GM12878 (cell line): ENCODE measurements at regions not wholly inside any gene's neighbourhood (a gene's known extent, or its start where the extent isn't known, plus 50 kb on each side); places are given as distances from the start of the nearest gene placed in this dataset.

Experiments used
- ATAC-seq: fragments of 200-7000 bp; cut with Tn5 transposase; 3 replicates; pipeline ENCODE4 v1.9.1; 2020; ENCODE audit warnings: mild to moderate bottlenecking, moderate library complexity
- BruUV-seq: library from RNA; stranded (reverse); fragments of 400-500 nt; replicated peaks from 2 replicates; lab custom pipeline; 2021; lab: Mats Ljungman, UMichigan
- CTCF ChIA-PET: fragments of 300-600 bp; sonication (Branson Sonifier 250); formaldehyde crosslinking; extraction: SDS; loops from one replicate; lab custom pipeline; 2021; ENCODE audit warnings: inconsistent platforms; lab: Yijun Ruan, JAX
- POLR2A ChIA-PET: fragments of 350-600 bp; formaldehyde crosslinking; extraction: SDS; loops from one replicate; lab custom pipeline; 2021; ENCODE audit warnings: inconsistent platforms; lab: Charles Lee
- RAD21 ChIA-PET: fragments of 300-600 bp; sonication (Branson Sonifier 250); formaldehyde crosslinking; loops from one replicate; lab custom pipeline; 2023; ENCODE audit warnings: antibody characterized with exemption; ENCODE audit not compliant: unreplicated experiment; lab: Charles Lee
- SMC1A ChIA-PET: fragments of 300-600 bp; sonication (Branson Sonifier 250); formaldehyde crosslinking; loops from one replicate; lab custom pipeline; 2023; ENCODE audit not compliant: unreplicated experiment, uncharacterized antibody; lab: Charles Lee
- DNase-seq: peaks from one replicate; pipeline ENCODE4 v3.0.0-alpha.2; 2011; ENCODE audit warnings: low read depth, low spot score
- FAIRE-seq: peaks from 3 replicates; lab custom pipeline; 2011; peaks lifted over from hg19 to GRCh38; lab: Jason Lieb, UNC
- H2AFZ ChIP-seq: 2 replicates; pipeline ENCODE4 v1.6.0; 2011; ENCODE audit warnings: low read depth, low read length, control low read depth; ENCODE audit not compliant: control insufficient read depth
- H3K27ac ChIP-seq: 2 replicates; pipeline ENCODE4 v1.5.1; 2011; ENCODE audit warnings: control low read depth; ENCODE audit not compliant: control insufficient read depth, insufficient read depth
- H3K27me3 ChIP-seq, 2 experiments: replicated peaks in 1 of 2; 2 replicates each; pipeline versions ENCODE4 v1.6.0 to v1.6.1; 2011; ENCODE audit warnings: low read length in 1 of 2; ENCODE audit not compliant: control insufficient read depth in 2 of 2, insufficient read depth in 2 of 2
- H3K36me3 ChIP-seq, 2 experiments: 2 replicates each; pipeline ENCODE4 v1.5.1; 2011; ENCODE audit warnings: low read length in 1 of 2; ENCODE audit not compliant: control insufficient read depth in 2 of 2, insufficient read depth in 2 of 2
- H3K4me1 ChIP-seq: 2 replicates; pipeline ENCODE4 v1.6.1; 2011; ENCODE audit warnings: mild to moderate bottlenecking, low read length, moderate library complexity, mixed read lengths; ENCODE audit not compliant: control insufficient read depth, insufficient read depth
- H3K4me2 ChIP-seq: 2 replicates; pipeline ENCODE4 v1.6.0; 2011; ENCODE audit warnings: control low read depth; ENCODE audit not compliant: control insufficient read depth, insufficient read depth
- H3K4me3 ChIP-seq: fragments of 200-600 bp; sonication (generic); 2 replicates; pipeline ENCODE4 v1.5.1; 2016
- H3K79me2 ChIP-seq: 2 replicates; pipeline ENCODE4 v1.6.0; 2011; ENCODE audit warnings: low read length; ENCODE audit not compliant: control insufficient read depth, insufficient read depth
- H3K9ac ChIP-seq: 2 replicates; pipeline ENCODE4 v1.8.0; 2011; ENCODE audit warnings: low read length, control low read depth, mixed read lengths; ENCODE audit not compliant: control insufficient read depth, insufficient read depth
- H3K9me3 ChIP-seq: replicated peaks from 3 replicates; pipeline ENCODE4 v1.5.1; 2011; ENCODE audit warnings: mild to moderate bottlenecking, low read length; ENCODE audit not compliant: control insufficient read depth, insufficient read depth
- H4K20me1 ChIP-seq: 2 replicates; pipeline ENCODE4 v1.6.0; 2011; ENCODE audit not compliant: control insufficient read depth, insufficient read depth
- ATF2 ChIP-seq: IDR thresholded peaks from 2 replicates; pipeline ENCODE4 v1.6.1; 2012; ENCODE audit warnings: low read length, inconsistent platforms
- CBX5 ChIP-seq: sonication (generic); IDR thresholded peaks from 2 replicates; pipeline ENCODE4 v1.6.1; 2016; ENCODE audit warnings: low read depth, moderate library complexity, mild to moderate bottlenecking, inconsistent platforms
- CEBPB ChIP-seq, 2 experiments: fragments of 150-350 bp in 1 of 2; IDR thresholded peaks; 2 replicates each; pipeline ENCODE4 v1.6.1; 2012 to 2014; ENCODE audit warnings: low read depth in 2 of 2, low read length in 2 of 2, borderline replicate concordance in 1 of 2, inconsistent platforms in 1 of 2
- FOS ChIP-seq: IDR thresholded peaks from 3 replicates; pipeline ENCODE4 v1.6.1; 2011; ENCODE audit warnings: borderline replicate concordance; ENCODE audit not compliant: insufficient read length; ENCODE audit errors: extremely low read depth
- HDAC2 ChIP-seq: fragments of 200-600 bp; sonication (generic); IDR thresholded peaks from 2 replicates; pipeline ENCODE4 v1.6.1; 2017
- HDAC6 ChIP-seq: fragments of 200-600 bp; sonication (generic); IDR thresholded peaks from one replicate; pipeline ENCODE4 v1.8.0; 2017; ENCODE audit warnings: antibody characterized with exemption; ENCODE audit not compliant: unreplicated experiment
- MYC ChIP-seq: IDR thresholded peaks from 2 replicates; pipeline ENCODE4 v1.6.1; 2011; ENCODE audit warnings: mild to moderate bottlenecking, low read length, moderate library complexity, inconsistent platforms; ENCODE audit not compliant: insufficient read depth, insufficient replicate concordance, insufficient read length, severe bottlenecking
- NRF1 ChIP-seq: conservative IDR thresholded peaks from 2 replicates; pipeline ENCODE4 v1.6.1; 2011; ENCODE audit warnings: mild to moderate bottlenecking, low read depth, low read length, improper control_type of control experiment
- PBX3 ChIP-seq: IDR thresholded peaks from 2 replicates; pipeline ENCODE4 v1.6.1; 2011; ENCODE audit warnings: mild to moderate bottlenecking, low read depth, low read length, moderate library complexity; ENCODE audit not compliant: insufficient replicate concordance
- SRF ChIP-seq, 2 experiments: IDR thresholded peaks; 2 replicates each; pipeline ENCODE4 v1.6.1; 2011; ENCODE audit warnings: low read depth in 2 of 2, low read length in 2 of 2, mild to moderate bottlenecking in 1 of 2, moderate library complexity in 1 of 2
- TAF1 ChIP-seq: IDR thresholded peaks from 2 replicates; pipeline ENCODE4 v1.6.1; 2011; ENCODE audit warnings: mild to moderate bottlenecking, low read depth, low read length, borderline replicate concordance
- ZNF622 ChIP-seq: fragments of 450-650 bp; IDR thresholded peaks from 2 replicates; pipeline ENCODE4 v1.6.1; 2017; ENCODE audit warnings: mild to moderate bottlenecking, inconsistent platforms
- ZNF687 ChIP-seq: fragments of 450-650 bp; IDR thresholded peaks from 2 replicates; pipeline ENCODE4 v1.6.1; 2017; ENCODE audit warnings: mild to moderate bottlenecking, moderate library complexity
- ZSCAN29 ChIP-seq: fragments of 450-650 bp; IDR thresholded peaks from 2 replicates; pipeline ENCODE4 v1.6.1; 2017; ENCODE audit warnings: mild to moderate bottlenecking, moderate library complexity
- WGBS: methylation state at CpG from one replicate; pipeline ENCODE4 v1.1.6; 2016; ENCODE audit warnings: low lambda C conversion rate; ENCODE audit not compliant: insufficient replicate concordance, insufficient coverage; ENCODE audit errors: missing lambda C conversion rate; 5-methylcytosine and 5-hydroxymethylcytosine counted together
- in situ Hi-C: fragments of 300-500 bp; cut with MboI; formaldehyde crosslinking; loops from 9 replicates; pipeline ENCODE4 v1.14.3; 2018; ENCODE audit warnings: mixed read lengths
- intact Hi-C: fragments of 100-400 bp; cut with micrococcal nuclease; formaldehyde crosslinking; loops from one replicate; pipeline ENCODE4 v1.14.2; 2022; ENCODE audit not compliant: unreplicated experiment

- no peak overlapping the region for H2AFZ ChIP-seq
- no peak overlapping the region for H3K4me3 ChIP-seq
- RAD21 ChIA-PET, result no interaction called here
- H4K20me1 ChIP-seq, result no peaks in the 10 kb centered on the region
- H3K4me1 ChIP-seq, result no peaks in the 10 kb centered on the region
- H3K9ac ChIP-seq, result no peak overlapping the region
- H3K79me2 ChIP-seq, result no peaks in the 10 kb centered on the region
- no peaks in the 10 kb centered on the region for H3K9me3 ChIP-seq
- ATAC-seq, result no peak
- SMC1A ChIA-PET, result interaction anchor here (1.4 kb wide), 1 partner anchor 137 kb away, joined by 3 read pairs; no protein-coding TSS in a partner anchor
- no peak for DNase-seq
- no peaks in the 10 kb centered on the region for H3K36me3 ChIP-seq
- no TSS peak for BruUV-seq
- no peak for FAIRE-seq
- CTCF ChIA-PET, result interaction anchor here (0.9 kb wide), 1 partner anchor 73 kb away, joined by 3 read pairs; no protein-coding TSS in a partner anchor
- in situ Hi-C loops, result no loop called here
- WGBS, result 38% methylated on average over 7 of the region's 7 CpGs
- H3K4me2 ChIP-seq, result no peak overlapping the region
- H3K27ac ChIP-seq, result no peak overlapping the region
- no peak for TF ChIP-seq CBX5
- TF ChIP-seq ZSCAN29, result no peak
- TF ChIP-seq ZNF687, result no peak
- no peak for TF ChIP-seq ATF2
- TF ChIP-seq HDAC6, result no peak
- TF ChIP-seq SRF (IDR thresholded peaks at IDR 0.05; ENCODE audit: low read depth in 2 of 2, low read length in 2 of 2), result no peak
- TF ChIP-seq FOS, result no peak
- TF ChIP-seq CEBPB (IDR thresholded peaks at IDR 0.05; ENCODE audit: borderline replicate concordance in 1 of 2, low read depth in 2 of 2, low read length in 2 of 2), result no peak
- TF ChIP-seq NRF1, result no peak
- TF ChIP-seq ZNF622, result no peak
- no peak for TF ChIP-seq MYC
- TF ChIP-seq PBX3, result no peak
- no peak for TF ChIP-seq HDAC2
- no peak for TF ChIP-seq TAF1
- TF ChIP-seq, all 136 proteins: peak for 0
- intact Hi-C loops, result no loop called here
- no peaks in the 10 kb centered on the region for H3K27me3 ChIP-seq
- POLR2A ChIA-PET, result no interaction called here
These were observed 102.6 kb upstream of the PPM1J start for GRCh38 chr1:112817555-112818373.
